HG02973 (cell line): ENCODE measurements at regions not wholly inside any gene's neighbourhood (a gene's known extent, or its start where the extent isn't known, plus 50 kb on each side); places are given as distances from the start of the nearest gene placed in this dataset.

ENCODE experiments used
- ATAC-seq: cut with Tn5 transposase; IDR thresholded peaks from one replicate; pipeline ENCODE4 v1.9.1; 2021; ENCODE audit warnings: moderate library complexity; ENCODE audit not compliant: unreplicated experiment

DNA sequence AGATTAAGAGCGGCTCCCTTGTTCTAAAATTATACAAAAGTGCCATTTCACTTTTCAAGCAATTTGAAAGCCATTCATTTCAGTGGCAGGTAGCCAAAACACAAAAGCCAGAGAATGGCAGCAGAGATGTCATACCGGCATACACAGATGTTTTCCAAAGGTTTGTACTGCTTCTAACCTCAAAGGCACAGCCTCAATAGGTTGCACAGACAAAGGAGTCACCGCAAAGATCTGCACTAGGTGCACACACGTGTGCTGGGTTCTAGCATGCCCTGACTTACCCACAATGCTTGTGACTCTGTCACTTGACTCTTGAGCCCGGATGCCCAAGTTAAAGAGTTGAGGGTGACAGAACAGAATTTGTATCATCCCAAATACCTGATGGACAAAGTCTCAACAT, 448.9 kb upstream of the ADGRL2 start:
- no peak for ATAC-seq

DNA sequence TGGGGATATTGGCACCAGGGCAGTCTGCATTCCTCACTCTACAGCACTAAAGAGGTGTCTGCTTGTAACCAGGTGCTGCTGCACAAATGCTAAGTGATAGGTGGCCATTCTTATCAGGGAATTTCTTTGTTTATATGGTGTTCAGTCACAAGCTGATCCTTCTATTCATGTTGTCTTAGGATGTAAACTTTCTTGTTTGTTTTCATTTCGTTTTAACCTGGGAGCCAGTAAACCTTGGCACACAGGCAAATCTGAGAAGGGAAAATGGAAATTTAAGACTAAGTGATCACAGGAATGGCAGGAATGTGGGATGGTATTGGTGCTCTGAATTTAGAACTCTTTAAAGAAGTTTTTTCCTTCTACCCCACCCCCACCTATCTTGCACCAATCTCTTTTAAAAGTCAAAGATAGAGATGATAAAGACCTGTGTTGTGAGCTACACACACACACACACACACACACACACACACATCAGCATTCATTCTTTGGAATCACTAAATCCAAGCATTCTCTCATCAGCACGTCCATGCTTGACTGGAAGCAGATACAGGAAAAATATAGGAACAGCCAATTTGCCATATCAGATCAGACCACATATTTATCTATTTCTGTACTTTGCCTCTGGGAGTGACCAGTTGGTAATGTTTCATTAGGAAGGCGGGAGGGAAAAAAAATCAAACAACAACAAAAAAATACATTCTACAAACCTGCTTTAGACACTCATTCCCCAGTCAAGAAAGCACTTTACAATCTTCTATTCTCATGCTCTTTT, 451.4 kb upstream of the ADGRL2 start:
- no peak for ATAC-seq

DNA sequence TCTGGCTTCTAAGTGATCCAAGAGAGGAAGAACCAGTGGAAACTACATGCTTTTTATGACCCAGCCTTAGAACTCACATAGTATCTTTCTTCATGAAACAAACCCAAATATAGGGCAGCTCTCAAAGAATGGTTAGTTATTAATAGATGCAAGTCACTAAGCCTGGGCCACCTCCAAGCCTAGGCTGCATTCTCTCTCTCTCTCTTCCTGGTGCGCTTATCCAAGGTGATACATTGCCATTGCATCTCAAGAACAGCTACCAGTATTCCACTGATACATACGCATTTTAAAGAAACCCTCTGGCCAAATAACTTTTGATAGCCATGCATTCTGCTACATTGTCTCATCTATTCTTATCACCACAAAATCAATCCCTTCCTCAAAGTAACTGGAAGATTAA, 455.6 kb upstream of the ADGRL2 start:
- ATAC-seq: no peak

DNA sequence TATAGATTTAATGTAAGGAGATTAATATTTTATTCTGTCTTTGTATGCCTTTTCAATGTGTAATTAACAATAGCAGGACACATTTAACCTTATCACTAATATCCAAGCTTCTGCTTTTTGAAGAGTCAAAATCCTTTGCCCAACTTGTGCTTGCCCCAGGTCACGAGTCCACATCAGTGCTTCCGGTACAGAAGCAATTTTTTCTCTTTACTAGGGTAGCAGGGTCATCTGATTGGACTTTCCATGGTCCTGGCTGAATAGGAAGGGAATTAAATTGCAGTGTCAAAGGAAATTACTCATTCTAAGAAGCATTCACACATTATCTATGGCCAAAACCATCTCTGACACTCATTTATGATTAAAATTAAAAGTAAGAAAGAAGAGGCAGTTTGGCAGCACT, 460.5 kb upstream of the ADGRL2 start:
- no peak for ATAC-seq

DNA sequence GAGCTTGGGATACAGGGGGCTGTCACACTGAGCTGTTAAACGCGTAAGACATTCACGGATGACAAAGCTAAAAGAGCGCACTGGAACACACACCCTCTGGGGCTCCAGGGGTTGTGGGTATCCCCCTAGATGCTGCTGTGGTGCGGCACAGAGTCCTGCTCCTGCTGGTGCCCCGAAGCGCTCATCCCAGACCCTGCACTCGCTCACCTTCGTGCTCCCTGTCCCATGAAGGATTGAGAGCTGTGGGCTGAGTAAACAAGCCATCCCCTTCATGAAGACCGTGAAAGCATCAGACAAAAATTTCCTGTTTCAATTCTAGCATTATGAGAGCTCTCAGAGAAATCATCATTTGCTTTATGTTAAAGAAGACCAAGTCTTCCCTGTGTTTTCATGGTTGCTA, 463.5 kb upstream of the ADGRL2 start:
- no peak for ATAC-seq

DNA sequence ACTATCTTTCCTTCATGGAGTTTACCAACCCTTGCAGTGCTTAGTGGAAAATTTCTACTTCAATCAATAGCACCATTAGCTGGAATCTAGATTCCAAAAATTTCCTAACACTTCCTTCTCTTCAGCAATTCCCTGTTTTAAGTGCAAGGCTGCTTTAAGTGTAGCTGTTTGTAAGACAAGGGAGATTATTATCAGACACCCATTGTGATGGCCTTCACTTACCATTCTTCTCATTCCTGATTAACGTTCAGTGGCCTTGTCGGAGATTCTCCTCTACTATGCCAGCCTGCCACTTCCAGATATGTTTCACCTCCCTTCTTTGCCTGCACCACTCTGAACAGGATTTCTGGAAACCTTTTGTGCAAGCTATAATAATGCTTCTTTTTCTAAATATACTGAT, 464.9 kb upstream of the ADGRL2 start:
- no peak for ATAC-seq

DNA sequence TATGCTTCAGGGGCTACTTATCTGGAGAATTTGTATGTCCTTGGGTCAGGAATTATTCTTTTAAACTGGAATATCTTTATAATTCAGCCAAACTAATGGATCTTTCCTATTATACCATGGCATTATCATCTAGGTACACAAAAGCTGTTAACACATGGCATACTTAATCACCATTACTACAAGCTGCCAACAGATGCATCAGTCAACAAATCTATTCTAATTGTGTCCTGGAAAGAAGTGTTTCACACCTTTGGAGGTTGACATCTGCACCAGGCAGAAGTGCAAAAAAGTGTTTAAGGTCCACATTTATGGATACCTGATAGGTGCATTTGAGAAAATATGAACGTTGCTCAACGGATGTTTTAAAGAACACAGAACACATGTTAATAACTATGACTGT, 470.2 kb upstream of the ADGRL2 start:
- no peak for ATAC-seq

DNA sequence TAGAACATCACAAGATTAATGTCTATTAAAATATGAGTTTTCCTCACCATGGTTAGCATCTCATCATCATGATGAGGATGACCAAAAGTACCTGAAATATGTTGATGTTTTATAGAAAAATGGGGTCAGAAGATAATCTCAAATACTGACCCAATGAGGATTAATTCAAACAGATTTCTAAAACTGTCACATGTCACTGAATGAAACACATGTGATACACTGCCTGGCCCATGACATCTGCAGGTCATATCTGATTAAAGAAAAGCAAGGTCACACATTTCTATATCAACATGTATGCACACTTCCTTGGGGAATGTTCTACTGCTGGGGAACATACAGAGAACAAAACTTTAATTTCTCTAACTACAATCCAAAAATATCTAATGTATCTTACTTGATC, 470.6 kb upstream of the ADGRL2 start:
- ATAC-seq: no peak

DNA sequence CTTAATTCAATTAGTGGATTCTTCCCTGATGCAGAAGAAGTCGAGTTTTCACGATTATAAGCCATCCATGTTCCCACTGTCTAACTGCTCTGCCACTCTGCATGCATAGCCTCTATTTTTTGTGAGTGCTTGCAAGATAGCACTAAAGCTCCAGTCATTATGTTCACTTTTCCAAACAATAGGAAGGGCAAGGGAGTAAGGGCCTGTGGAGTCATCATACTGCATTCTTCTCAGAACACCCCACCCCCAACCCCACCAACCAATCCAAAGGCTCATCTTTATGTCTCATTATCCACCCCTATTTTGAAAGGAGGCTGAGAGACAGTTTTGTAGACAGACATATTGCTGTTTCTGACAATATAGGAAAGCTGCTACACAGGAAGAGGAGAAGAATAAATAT, 471.7 kb upstream of the ADGRL2 start:
- no peak for ATAC-seq

DNA sequence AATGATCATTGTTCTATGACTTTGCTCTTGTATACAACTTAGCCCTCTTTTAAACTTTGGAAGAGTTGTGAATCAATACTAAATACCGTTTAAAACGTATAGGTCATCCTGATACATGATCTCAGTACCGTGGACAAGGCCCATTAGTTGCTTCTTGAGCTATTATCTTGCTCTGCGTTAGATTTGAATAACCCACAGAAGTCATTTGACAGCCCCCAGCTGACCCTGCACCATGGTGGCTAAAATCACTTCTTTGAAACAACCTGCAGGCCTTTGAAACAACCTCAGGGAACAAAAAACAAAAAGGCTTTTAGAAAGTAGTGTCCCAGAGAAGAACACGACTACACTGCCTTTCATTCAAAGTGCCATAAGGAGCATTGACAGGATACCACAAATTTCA, 473.0 kb upstream of the ADGRL2 start:
- no peak for ATAC-seq

DNA sequence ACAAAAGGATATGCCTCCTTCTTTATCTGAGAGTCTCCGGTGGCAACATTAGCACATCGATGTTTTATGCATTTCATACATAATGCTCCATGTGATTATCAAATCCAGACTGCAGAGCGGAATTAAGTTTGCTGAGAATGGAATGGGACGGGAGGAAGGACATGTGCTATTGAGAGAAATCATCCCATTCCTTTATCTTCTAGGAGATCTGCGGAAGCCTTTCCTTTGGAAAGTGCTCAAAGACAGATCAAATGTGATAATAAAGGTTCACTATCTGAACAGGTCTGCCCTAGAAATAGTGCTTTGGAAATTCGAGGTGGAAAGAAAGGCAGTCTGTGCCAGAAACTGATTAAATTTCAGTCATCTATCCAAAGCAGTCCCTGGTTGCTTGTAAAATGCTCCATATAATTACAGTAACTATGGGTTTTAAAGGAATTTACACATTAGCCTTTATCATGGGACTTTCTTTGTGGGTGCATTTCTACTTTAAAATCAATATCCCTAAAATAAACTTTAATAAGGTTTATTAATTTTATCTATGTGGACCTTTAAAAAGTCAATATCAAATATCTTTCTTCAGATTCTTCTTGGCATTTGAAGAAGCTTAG, 473.5 kb upstream of the ADGRL2 start:
- ATAC-seq: no peak

DNA sequence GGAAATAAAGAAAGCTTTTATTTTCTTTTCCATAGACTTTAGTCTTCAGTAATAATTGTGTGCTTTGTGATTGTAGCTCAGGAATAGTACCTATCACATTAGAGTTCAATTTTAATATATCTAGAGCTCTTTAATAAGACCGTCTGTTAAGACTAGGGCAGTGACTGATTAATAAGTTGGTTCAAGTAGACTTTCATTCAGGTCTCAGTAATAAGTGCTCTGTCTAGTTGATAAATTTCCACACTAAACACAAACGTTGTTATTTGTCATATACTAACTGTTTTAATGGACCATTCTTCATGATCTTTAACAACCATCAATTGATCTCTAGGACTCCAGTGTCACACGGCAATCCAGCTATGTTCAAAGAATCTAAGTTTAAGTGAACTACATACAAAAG, 474.5 kb upstream of the ADGRL2 start:
- ATAC-seq: no peak

DNA sequence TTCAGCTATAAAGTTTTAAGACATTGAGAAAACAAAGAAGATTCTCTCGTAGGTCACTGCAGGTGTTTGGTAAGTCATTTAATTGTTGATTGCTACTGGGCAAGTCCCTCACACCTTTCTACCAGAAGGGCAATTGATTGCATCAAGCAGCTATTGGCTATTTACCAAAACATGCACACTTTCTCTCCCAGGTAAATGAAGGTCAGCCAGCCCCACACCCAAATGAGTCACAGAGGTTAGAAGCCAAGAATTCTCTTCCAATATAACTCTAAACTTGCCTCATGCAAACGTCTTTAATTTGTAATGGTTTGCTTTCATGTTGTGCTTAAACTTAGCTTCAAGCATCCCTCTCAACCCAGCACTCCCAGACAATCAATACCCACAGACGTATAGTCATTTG, 475.3 kb upstream of the ADGRL2 start:
- ATAC-seq: no peak

DNA sequence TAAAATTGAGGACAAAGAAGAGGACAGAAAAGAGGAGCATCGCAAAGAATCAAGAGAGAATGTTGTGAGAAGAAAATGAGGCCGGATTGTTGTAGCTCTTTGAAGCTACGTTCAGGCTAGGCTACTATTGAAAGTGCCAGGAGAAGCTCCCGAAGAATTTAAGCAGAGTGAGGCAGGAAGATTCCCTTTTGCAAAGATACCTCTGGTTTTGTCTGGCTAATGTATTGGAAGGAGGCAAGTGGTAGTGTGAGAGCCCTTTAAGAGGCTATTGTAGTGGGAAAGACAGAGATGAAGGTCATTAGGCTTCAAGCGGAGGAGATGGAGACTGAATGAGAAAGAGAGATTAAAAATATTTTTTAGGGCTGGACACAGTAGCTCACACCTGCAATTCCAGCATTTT, 476.9 kb upstream of the ADGRL2 start:
- no peak for ATAC-seq

DNA sequence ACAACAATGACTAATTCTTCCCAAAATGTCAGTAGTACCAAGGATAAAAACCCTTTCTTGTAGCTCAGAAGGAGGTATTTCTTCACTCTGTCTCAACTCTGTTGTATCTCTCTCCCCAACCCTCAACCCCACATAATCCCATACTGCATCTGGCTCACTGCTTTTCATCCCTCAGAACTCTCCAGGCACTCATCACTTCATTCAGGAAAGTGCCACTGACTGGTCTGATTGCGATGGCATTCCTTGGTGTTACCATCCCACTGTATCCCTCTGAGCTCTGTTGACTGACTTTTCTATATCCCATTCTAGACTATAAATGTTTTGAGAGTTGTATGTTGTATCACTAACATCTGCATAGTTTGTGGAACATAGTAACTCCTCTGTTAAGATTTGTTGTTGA, 483.5 kb upstream of the ADGRL2 start:
- ATAC-seq: no peak

DNA sequence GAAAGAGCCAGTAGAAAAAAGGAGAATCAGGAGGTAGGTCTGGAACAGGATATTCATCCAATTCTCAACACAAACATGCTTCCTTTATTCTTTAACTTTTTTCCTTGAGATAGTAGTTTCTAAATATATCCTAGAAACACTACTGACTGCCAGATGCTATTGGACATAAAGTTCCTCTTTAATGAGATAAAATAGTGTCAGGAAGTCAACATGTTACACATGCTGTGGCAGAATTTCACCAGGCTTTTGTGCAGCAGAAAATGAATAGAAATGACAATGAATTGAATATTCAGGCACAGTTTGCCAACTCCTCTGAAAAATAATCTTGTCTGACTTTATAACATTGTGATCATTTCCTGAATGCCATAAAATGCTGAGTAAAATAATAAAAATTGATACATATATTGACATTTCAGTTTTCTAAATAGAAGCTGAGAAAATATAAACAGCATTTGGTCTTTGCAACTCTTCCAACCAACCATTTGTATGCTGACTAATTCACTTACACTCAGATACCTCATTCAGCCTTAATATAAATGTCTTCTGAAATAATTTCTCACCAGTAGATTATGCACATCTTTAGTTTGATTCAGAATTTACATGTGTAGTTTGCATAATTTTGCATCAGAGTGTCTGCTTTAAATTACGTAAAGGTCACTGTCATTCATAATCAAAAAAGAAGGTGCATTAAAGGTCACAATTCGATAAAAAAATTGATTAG, 486.1 kb upstream of the ADGRL2 start:
- no peak for ATAC-seq

DNA sequence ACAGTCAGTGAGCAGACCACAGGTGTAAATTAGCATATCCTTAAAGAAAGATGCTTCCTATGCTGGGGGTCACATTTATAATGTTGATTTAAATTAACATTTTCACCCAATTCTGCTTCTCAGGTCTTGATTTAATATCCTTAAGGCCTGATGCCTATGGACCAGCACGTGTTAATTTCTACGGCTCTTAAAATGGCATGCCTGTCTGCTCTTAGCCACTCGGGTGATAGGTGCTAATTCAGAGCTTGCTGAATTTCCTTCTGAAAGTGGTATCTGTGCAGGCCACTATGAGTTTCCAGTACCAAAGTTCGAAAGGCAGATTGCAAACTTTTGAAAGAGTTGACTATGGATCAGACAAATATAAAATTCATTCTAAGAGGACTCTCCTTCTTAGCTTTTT, 487.4 kb upstream of the ADGRL2 start:
- no peak for ATAC-seq

DNA sequence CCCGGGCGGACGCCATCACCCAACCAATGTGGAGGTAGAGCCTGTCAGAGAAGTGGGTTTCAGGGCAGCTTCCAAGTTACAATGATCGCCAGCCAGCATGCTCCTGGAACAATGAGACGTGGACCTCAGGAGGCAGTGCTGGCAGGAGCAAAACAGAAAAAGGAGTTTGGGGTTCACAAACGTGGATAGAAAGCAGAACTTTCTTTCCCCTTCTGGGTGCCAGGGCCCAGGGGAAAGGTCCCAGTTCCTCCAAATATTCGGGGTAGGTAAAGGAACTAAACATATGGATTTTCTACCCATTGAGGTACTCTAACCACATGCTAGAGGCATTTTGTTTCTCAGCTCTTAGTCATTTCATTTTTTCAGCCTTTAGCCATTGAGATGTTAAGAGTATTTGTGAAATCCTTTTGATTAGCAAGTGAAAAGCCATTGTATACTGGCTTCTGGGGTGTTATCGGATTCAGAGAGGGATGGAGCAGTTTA, 488.4 kb upstream of the ADGRL2 start:
- no peak for ATAC-seq

DNA sequence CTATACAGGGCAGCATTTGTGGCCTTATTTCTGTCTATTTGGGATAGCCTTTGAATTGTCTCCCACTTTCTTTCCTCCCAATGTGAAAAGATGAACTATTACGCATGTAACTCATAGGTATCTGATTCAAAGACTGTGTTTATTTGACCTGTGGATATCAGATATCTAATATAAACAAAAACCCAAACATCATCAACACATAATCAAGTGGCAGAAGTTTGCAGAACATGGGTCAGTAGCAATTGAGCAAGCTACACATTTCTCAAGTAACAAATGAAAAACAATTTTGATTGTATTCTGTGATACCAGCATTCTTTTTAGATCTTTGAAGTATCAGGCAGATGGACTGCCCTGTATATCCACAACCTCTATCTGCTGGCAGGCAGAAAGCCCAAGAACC, 490.5 kb upstream of the ADGRL2 start:
- no peak for ATAC-seq

DNA sequence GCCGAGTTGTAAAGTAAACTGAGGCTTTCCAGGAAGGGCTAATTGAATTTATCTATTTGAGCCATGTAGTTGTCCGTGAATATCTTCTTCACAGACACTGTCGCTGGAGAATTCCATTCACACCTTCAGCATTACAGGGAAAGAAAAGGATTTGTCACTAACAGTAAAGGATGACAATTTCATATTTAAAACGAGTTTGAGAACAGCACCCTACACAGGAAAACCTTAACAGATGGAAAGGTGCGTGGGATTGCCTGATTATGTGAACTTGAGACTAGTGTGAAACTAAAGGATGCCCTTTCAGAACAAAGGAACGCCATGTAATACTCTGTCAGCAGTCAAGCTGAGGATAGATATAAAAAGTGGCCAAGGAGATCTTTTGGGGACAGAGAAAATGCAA, 492.5 kb upstream of the ADGRL2 start:
- ATAC-seq: no peak

DNA sequence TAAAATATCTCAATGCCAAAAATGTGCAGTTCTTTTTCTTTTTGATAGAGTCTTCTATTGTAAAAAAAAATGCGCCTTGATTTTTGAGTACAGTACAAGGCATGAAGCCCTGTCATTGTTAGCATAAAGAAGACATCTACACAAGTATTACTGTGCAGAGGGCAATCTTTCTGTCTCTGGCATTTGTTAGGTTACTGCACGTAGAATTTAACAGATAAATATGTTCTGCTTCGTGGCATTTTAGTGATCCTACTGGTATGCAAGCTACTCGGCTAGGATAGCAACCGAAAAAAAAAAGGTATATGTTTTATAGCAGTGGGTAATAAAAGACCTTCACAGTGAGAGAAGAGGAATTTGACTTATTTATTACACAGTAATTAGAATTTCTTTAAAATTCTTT, 492.9 kb upstream of the ADGRL2 start:
- no peak for ATAC-seq

DNA sequence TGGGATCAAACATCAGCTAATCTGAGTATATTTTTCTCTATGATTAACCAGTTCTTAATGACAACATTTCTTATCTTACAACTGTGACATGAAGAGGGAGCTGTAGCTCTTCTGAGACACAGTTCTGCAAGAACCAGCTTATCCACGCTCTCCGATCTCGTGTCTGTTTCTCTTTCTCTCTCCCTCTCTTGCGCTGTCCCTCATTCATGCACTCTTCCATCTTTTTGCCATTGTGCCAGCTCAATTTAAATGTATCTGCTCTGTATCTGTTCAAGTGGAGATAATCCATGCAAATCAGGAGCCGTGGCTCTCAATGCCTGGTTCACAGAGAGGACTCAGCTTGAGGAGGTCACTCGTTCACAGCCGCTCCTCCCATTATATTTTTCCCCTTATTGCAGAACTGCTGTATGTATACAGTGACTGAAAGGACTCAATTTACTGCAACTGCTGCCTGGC, 494.7 kb upstream of the ADGRL2 start:
- no peak for ATAC-seq
